ENCODE measurements at regions not wholly inside any gene's neighbourhood (a gene's known extent, or its start where the extent isn't known, plus 50 kb on each side); places are given as distances from the start of the nearest gene placed in this dataset.

GRCh38 chr15:39273717-39274411 lies 307.0 kb upstream of the THBS1 start:
- H3K9me1 ChIP-seq (replicated peaks; ENCODE audit: control insufficient read depth, extremely low read depth, insufficient read depth, low read length), result no peaks in the 10 kb centered on the region
- no peaks in the 10 kb centered on the region for H3K79me2 ChIP-seq (ENCODE audit: control insufficient read depth, insufficient read depth, low read length)
- POLR2A ChIA-PET, result no interaction called here
- intact Hi-C loops (cut with micrococcal nuclease), result no loop called here
- peak overlapping the region; percentile 26 for H3K4me2 ChIP-seq (ENCODE audit: insufficient read depth, low read length)
- CTCF ChIA-PET, result interaction anchor here (0.7 to 1.9 kb wide), 4 partner anchors 10 to 483 kb away, joined by 3 to 4 read pairs (median 4); no protein-coding TSS in a partner anchor
- dilution Hi-C loops (cut with MboI; ENCODE audit: extremely low pct_ligation_motif_present, low sequenced_read_pairs), result no loop called here
- H3K27ac ChIP-seq (ENCODE audit: insufficient read depth, low read depth, low read length), result peak overlapping the region; percentile 64
- H3K9me3 ChIP-seq (replicated peaks; ENCODE audit: control insufficient read depth, insufficient read depth, low read length), result no peaks in the 10 kb centered on the region
- no TSS peak for BruUV-seq (replicated peaks)
- H3K27me3 ChIP-seq (ENCODE audit: control insufficient read depth in 2 of 2, insufficient read depth in 2 of 2, low read length in 2 of 2), result no peaks in the 10 kb centered on the region
- H3K4me1 ChIP-seq (ENCODE audit: control insufficient read depth, extremely low read depth, insufficient read depth, low read length), result peaks cover 34% of the 10 kb centered on the region
- H2AFZ ChIP-seq (ENCODE audit: low read depth, low read length), result peak overlapping the region; percentile 56
- DNase-seq (ENCODE audit: low read depth, low spot score) (peak; percentile 76), FAIRE-seq (peak; percentile 73)
- H3K4me3 ChIP-seq (replicated peaks in 1 of 3; ENCODE audit: insufficient read depth in 1 of 3, low read depth in 1 of 3, low read length in 3 of 3), result no peak overlapping the region
- H4K20me1 ChIP-seq (replicated peaks; ENCODE audit: control insufficient read depth, extremely low read depth, insufficient read depth, low read length), result no peaks in the 10 kb centered on the region
- TF ChIP-seq FOS (IDR thresholded peaks at IDR 0.05; ENCODE audit: borderline replicate concordance, insufficient read depth, low read length), result no peak
- no peak for TF ChIP-seq POLR2AphosphoS5 (IDR thresholded peaks at IDR 0.05; ENCODE audit: insufficient read depth, low read depth, low read length)
- no peak for TF ChIP-seq CTCF (IDR thresholded peaks at IDR 0.05; ENCODE audit: extremely low read depth in 1 of 2, insufficient read depth in 1 of 2, low read depth in 1 of 2, low read length in 2 of 2)
- no peak for TF ChIP-seq JUN (IDR thresholded peaks at IDR 0.05; ENCODE audit: borderline replicate concordance, insufficient read depth, insufficient read length, low read depth)
- TF ChIP-seq MYC (IDR thresholded peaks at IDR 0.05; ENCODE audit: low read depth, low read length), result no peak
- no peak for TF ChIP-seq POLR2A (IDR thresholded peaks at IDR 0.05; ENCODE audit: low read depth, low read length)
- TF ChIP-seq MAX (IDR thresholded peaks at IDR 0.05; ENCODE audit: insufficient read depth, insufficient read length), result no peak
- no peak for TF ChIP-seq GATA2 (IDR thresholded peaks at IDR 0.05; ENCODE audit: insufficient read depth, insufficient read length, low read depth, low read length)
- TF ChIP-seq EZH2 (IDR thresholded peaks at IDR 0.05; ENCODE audit: borderline replicate concordance, low read depth, low read length, severe bottlenecking), result no peak
- H3K36me3 ChIP-seq (ENCODE audit: control insufficient read depth in 2 of 2, extremely low read depth in 1 of 2, insufficient read depth in 2 of 2, low read length in 2 of 2), result no peaks in the 10 kb centered on the region
- H3K9ac ChIP-seq (replicated peaks; ENCODE audit: extremely low read depth, insufficient read depth, low read length), result peak overlapping the region; percentile 40

Data from endothelial cell of umbilical vein (primary cell).